GM12892 (cell line): ENCODE measurements at regions not wholly inside any gene's neighbourhood (a gene's known extent, or its start where the extent isn't known, plus 50 kb on each side); places are given as distances from the start of the nearest gene placed in this dataset.

ENCODE experiments used
- POLR2A ChIP-seq: IDR thresholded peaks from 2 replicates; pipeline ENCODE4 v1.6.1; 2011; ENCODE audit warnings: low read depth, low read length, control low read depth
- POLR2AphosphoS5 ChIP-seq: IDR thresholded peaks from 2 replicates; pipeline ENCODE4 v1.6.1; 2011; ENCODE audit warnings: low read depth, low read length, control low read depth
- TAF1 ChIP-seq: IDR thresholded peaks from 2 replicates; pipeline ENCODE4 v1.6.1; 2011; ENCODE audit warnings: low read depth, mild to moderate bottlenecking, control low read depth, low read length, borderline replicate concordance

DNA sequence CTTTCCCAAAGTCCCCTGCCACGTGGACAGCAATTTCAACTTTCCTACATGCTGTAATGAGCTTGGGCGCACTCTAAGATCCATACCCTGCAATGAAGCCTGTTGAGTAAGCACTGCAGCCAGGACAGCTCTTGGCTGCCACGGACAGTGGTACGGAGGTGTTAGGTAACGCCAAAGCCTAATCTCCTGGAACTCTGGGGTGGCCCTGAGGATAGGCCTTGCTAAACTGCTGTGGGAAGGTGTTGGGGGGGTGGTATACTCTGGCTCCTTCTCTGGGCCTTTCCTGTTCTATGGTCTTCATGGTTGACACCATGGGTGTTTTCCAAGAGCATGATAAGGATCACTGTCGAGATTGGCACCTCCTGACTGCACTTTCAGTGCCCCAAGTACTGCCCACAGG is 66.4 kb upstream of the PITX1 start:
- no peak for TF ChIP-seq POLR2A
- TF ChIP-seq POLR2AphosphoS5, result no peak
- TF ChIP-seq TAF1, result no peak
